HepG2 (cell line): ENCODE measurements at regions not wholly inside any gene's neighbourhood (a gene's known extent, or its start where the extent isn't known, plus 50 kb on each side); places are given as distances from the start of the nearest gene placed in this dataset.

ENCODE experiments used
- ATAC-seq: fragments of 200-7000 bp; cut with Tn5 transposase; 3 replicates; pipeline ENCODE4 v1.9.1; 2020; ENCODE audit warnings: mild to moderate bottlenecking, moderate library complexity
- BruUV-seq: library from RNA; stranded (reverse); fragments of 400-500 nt; replicated peaks from 2 replicates; lab custom pipeline; 2021; lab: Mats Ljungman, UMichigan
- CTCF ChIA-PET: fragments of 300-600 bp; formaldehyde crosslinking; extraction: SDS; loops from one replicate; lab custom pipeline; 2021; ENCODE audit warnings: low total read pairs, inconsistent platforms, low intra/inter-chr PET ratio; lab: Yijun Ruan, JAX
- POLR2A ChIA-PET: fragments of 350-600 bp; sonication (Branson Sonifier 250); formaldehyde crosslinking; loops from one replicate; lab custom pipeline; 2020; ENCODE audit warnings: antibody characterized with exemption, inconsistent platforms; lab: Yijun Ruan, JAX
- DNase-seq: peaks from one replicate; pipeline ENCODE4 v3.0.0-alpha.2; 2015; ENCODE audit warnings: low spot score
- FAIRE-seq: peaks from 3 replicates; lab custom pipeline; 2011; peaks lifted over from hg19 to GRCh38; lab: Jason Lieb, UNC
- H2AFZ ChIP-seq: one replicate; pipeline ENCODE4 v1.6.1; 2011; ENCODE audit warnings: low read length, inconsistent platforms
- H3K27ac ChIP-seq: fragments of 300-600 bp; 3 replicates; pipeline ENCODE4 v1.8.0; 2011; ENCODE audit warnings: mixed run types, mild to moderate bottlenecking, mixed read lengths, low read length, inconsistent platforms; ENCODE audit not compliant: insufficient read depth; ENCODE audit errors: extremely low read length
- H3K27me3 ChIP-seq, 2 experiments: fragments of 200-600 bp in 1 of 2; 2 replicates in 1 of 2; 3 replicates in 1 of 2; pipeline versions ENCODE4 v1.6.0 to v1.8.0; 2011; ENCODE audit warnings: low read length in 2 of 2, mild to moderate bottlenecking in 2 of 2, moderate library complexity in 2 of 2, inconsistent platforms in 1 of 2; ENCODE audit not compliant: insufficient read depth in 2 of 2, control insufficient read depth in 1 of 2
- H3K36me3 ChIP-seq, 2 experiments: fragments of 200-600 bp in 1 of 2; replicated peaks in 1 of 2; 2 replicates in 1 of 2; 3 replicates in 1 of 2; pipeline versions ENCODE4 v1.5.1 to v1.8.0; 2011; ENCODE audit warnings: low read length in 2 of 2, inconsistent platforms in 1 of 2; ENCODE audit not compliant: insufficient read depth in 2 of 2, control insufficient read depth in 1 of 2
- H3K4me1 ChIP-seq: 2 replicates; pipeline ENCODE4 v1.5.1; 2012; ENCODE audit warnings: low read length, inconsistent platforms; ENCODE audit not compliant: insufficient read depth
- H3K4me2 ChIP-seq: 2 replicates; pipeline ENCODE4 v1.6.0; 2011; ENCODE audit warnings: low read depth, low read length, inconsistent platforms
- H3K4me3 ChIP-seq, 3 experiments: fragments of 200-600 bp in 1 of 3; sonication (generic), shearing (Covaris generic) in 1 of 3; replicated peaks in 1 of 3; 2 replicates each; pipeline ENCODE4 v1.5.1; 2011 to 2016; ENCODE audit warnings: low read length in 3 of 3, inconsistent platforms in 2 of 3, low read depth in 2 of 3, mild to moderate bottlenecking in 2 of 3, control low read depth in 1 of 3, mixed read lengths in 1 of 3; ENCODE audit not compliant: insufficient read depth in 1 of 3
- H3K79me2 ChIP-seq: one replicate; pipeline ENCODE4 v1.6.1; 2011; ENCODE audit warnings: low read length, inconsistent platforms; ENCODE audit not compliant: insufficient read depth
- H3K9ac ChIP-seq: 2 replicates; pipeline ENCODE4 v1.6.0; 2011; ENCODE audit warnings: mild to moderate bottlenecking, low read depth, low read length, inconsistent platforms; ENCODE audit not compliant: insufficient read depth
- H3K9me3 ChIP-seq: 2 replicates; pipeline ENCODE4 v1.5.1; 2012; ENCODE audit warnings: mild to moderate bottlenecking, low read length
- H4K20me1 ChIP-seq: 2 replicates; pipeline ENCODE4 v1.6.0; 2011; ENCODE audit warnings: inconsistent platforms, mild to moderate bottlenecking, low read length, moderate library complexity; ENCODE audit not compliant: insufficient read depth
- AHR ChIP-seq: IDR thresholded peaks from 2 replicates; pipeline ENCODE4 v1.6.1; 2018; ENCODE audit warnings: missing genetic modification reagents, missing compliant biosample characterization
- ATAD3A ChIP-seq: sonication (generic); formaldehyde crosslinking; IDR thresholded peaks from 2 replicates; pipeline ENCODE4 v1.4.0; 2020; ENCODE audit warnings: missing genetic modification reagents
- ATF7-NPFF ChIP-seq: sonication (generic); formaldehyde crosslinking; IDR thresholded peaks from 2 replicates; pipeline ENCODE4 v1.8.1; 2023; ENCODE audit warnings: mild to moderate bottlenecking, low read depth, missing genetic modification reagents, moderate library complexity
- BCL6 ChIP-seq: IDR thresholded peaks from 2 replicates; pipeline ENCODE4 v1.6.1; 2016; ENCODE audit warnings: missing genetic modification reagents, missing compliant biosample characterization
- EP300 ChIP-seq, 3 experiments: sonication (generic) in 1 of 3; formaldehyde crosslinking in 1 of 3; IDR thresholded peaks; 2 replicates each; pipeline versions ENCODE4 v1.5.1 to v1.6.1; 2011 to 2020; ENCODE audit warnings: low read depth in 2 of 3, low read length in 2 of 3, borderline replicate concordance in 1 of 3, improper control_type of control experiment in 1 of 3, mild to moderate bottlenecking in 1 of 3, missing genetic modification reagents in 1 of 3, moderate library complexity in 1 of 3
- HMG20A ChIP-seq: IDR thresholded peaks from 2 replicates; pipeline ENCODE4 v1.6.1; 2016; ENCODE audit warnings: borderline replicate concordance
- HOXA3 ChIP-seq: sonication (generic); formaldehyde crosslinking; IDR thresholded peaks from 2 replicates; pipeline ENCODE4 v1.5.0; 2020; ENCODE audit warnings: missing genetic modification reagents
- MIER2 ChIP-seq: IDR thresholded peaks from 2 replicates; pipeline ENCODE4 v1.6.1; 2016; ENCODE audit warnings: missing biosample characterization, missing genetic modification reagents
- MXD4 ChIP-seq: IDR thresholded peaks from 2 replicates; pipeline ENCODE4 v1.6.1; 2016; ENCODE audit warnings: mild to moderate bottlenecking, missing biosample characterization, missing genetic modification reagents
- NPAS2 ChIP-seq: sonication (generic); formaldehyde crosslinking; IDR thresholded peaks from 2 replicates; pipeline ENCODE4 v1.8.0; 2022; ENCODE audit warnings: mild to moderate bottlenecking, missing genetic modification reagents, borderline replicate concordance
- REPIN1 ChIP-seq: sonication (generic); formaldehyde crosslinking; IDR thresholded peaks from 2 replicates; pipeline ENCODE4 v1.8.0; 2022; ENCODE audit warnings: missing genetic modification reagents, low read depth, mild to moderate bottlenecking, borderline replicate concordance
- STAT5B ChIP-seq: sonication (generic); formaldehyde crosslinking; IDR thresholded peaks from 2 replicates; pipeline ENCODE4 v1.4.0; 2020; ENCODE audit warnings: missing genetic modification reagents
- TBP ChIP-seq: sonication (generic); formaldehyde crosslinking; IDR thresholded peaks from 2 replicates; pipeline ENCODE4 v1.5.0; 2020; ENCODE audit warnings: missing genetic modification reagents
- ZNF329 ChIP-seq: sonication (generic); formaldehyde crosslinking; IDR thresholded peaks from 2 replicates; pipeline ENCODE4 v1.9.0; 2021; ENCODE audit warnings: low read depth, mild to moderate bottlenecking, missing genetic modification reagents
- ZNF354B ChIP-seq: sonication (generic); formaldehyde crosslinking; IDR thresholded peaks from 2 replicates; pipeline ENCODE4 v1.8.0; 2022; ENCODE audit warnings: mild to moderate bottlenecking, missing genetic modification reagents
- ZNF460 ChIP-seq: sonication (generic); formaldehyde crosslinking; IDR thresholded peaks from 2 replicates; pipeline ENCODE4 v1.5.1; 2020; ENCODE audit warnings: missing genetic modification reagents, mild to moderate bottlenecking, borderline replicate concordance
- ZNF782 ChIP-seq: sonication (generic); formaldehyde crosslinking; IDR thresholded peaks from 2 replicates; pipeline ENCODE4 v1.4.0; 2020; ENCODE audit warnings: missing genetic modification reagents, mild to moderate bottlenecking, borderline replicate concordance
- ZSCAN12 ChIP-seq: sonication (generic); formaldehyde crosslinking; IDR thresholded peaks from 2 replicates; pipeline ENCODE4 v1.9.0; 2021; ENCODE audit warnings: mild to moderate bottlenecking, missing genetic modification reagents
- WGBS: methylation state at CpG from one replicate; pipeline ENCODE4 v1.1.6; 2017; ENCODE audit warnings: low lambda C conversion rate; 5-methylcytosine and 5-hydroxymethylcytosine counted together
- in situ Hi-C: cut with HindIII; loops from 2 replicates; pipeline ENCODE4 v1.10.0; 2017; ENCODE audit warnings: low pct_unique_long_range_greater_than_20kb; ENCODE audit not compliant: extremely low pct_ligation_motif_present
- intact Hi-C: fragments of 100-400 bp; cut with micrococcal nuclease; formaldehyde crosslinking; loops from one replicate; pipeline ENCODE4 v1.10.0; 2022; ENCODE audit not compliant: unreplicated experiment
- TF ChIP-seq, protein P1 (sequence below), 2 experiments: fragments of 450-650 bp in 1 of 2; sonication (generic) in 1 of 2; formaldehyde crosslinking; IDR thresholded peaks; 2 replicates each; pipeline versions ENCODE4 v1.5.0 to v1.8.0; 2020 to 2022; ENCODE audit warnings: mild to moderate bottlenecking in 1 of 2, missing genetic modification reagents in 1 of 2
- TF ChIP-seq, protein P2 (sequence below): IDR thresholded peaks from 2 replicates; pipeline ENCODE4 v1.6.1; 2016; ENCODE audit warnings: low read depth, control low read depth
- TF ChIP-seq, protein P3 (sequence below): sonication (generic); formaldehyde crosslinking; IDR thresholded peaks from 2 replicates; pipeline ENCODE4 v1.4.0; 2020; ENCODE audit warnings: mild to moderate bottlenecking, missing genetic modification reagents
- TF ChIP-seq, protein P4 (sequence below): sonication (generic); formaldehyde crosslinking; IDR thresholded peaks from 2 replicates; pipeline ENCODE4 v1.8.1; 2023; ENCODE audit warnings: mild to moderate bottlenecking, missing genetic modification reagents

DNA sequence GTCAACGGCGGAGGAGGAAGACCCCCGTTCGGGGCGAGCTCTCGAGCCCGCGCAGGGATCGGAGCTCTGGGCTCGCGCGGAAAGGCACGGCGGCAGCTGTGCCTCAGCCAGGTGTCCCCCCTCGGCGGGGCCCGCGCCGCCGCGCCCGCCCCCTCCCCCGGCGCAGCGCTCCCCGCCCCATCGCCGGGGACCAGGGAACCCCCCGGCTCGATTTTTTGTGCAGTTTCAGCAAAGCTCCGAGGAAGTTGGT lies 110.0 kb downstream of the KCNRG start:
- Histone ChIP-seq H3K4me1 (peaks cover 32% of the 10 kb centered on the region), H3K27ac (peak overlapping the region; percentile 98), H4K20me1 (no peaks in the 10 kb centered on the region), H3K27me3 (peaks cover 3 to 17% of the 10 kb centered on the region in 2 experiments; a peak in 2 of 5 replicates), H3K9ac (peak overlapping the region; percentile 96), H3K36me3 (peaks cover 0 to 7% of the 10 kb centered on the region in 2 experiments; a peak in 2 of 5 replicates), H3K4me3 (peak overlapping the region; percentile 67 to 95 (median 86)), H3K4me2 (peak overlapping the region; percentile 71), H2AFZ (no peak overlapping the region), H3K79me2 (peaks cover 29% of the 10 kb centered on the region), H3K9me3 (no peaks in the 10 kb centered on the region)
- intact Hi-C loops (loop anchor here (2.0 to 10.0 kb wide), 3 partner anchors 42 to 120 kb away; no protein-coding TSS in a partner anchor), in situ Hi-C loops (no loop called here)
- CTCF ChIA-PET: no interaction called here
- no peak for FAIRE-seq
- 0% methylated on average over 9 of the region's 31 CpGs for WGBS
- POLR2A ChIA-PET: interaction anchor here (0.7 to 5.7 kb wide), 15 partner anchors 11 to 434 kb away, joined by 3 to 74 read pairs (median 3); partner anchors contain the start of genes EBPL and TRIM13
- ATAC-seq: peak; percentile 10
- BruUV-seq: no TSS peak
- no peak for DNase-seq
- TF ChIP-seq ATF7-NPFF (CRISPR knock-in tag) (no peak), EP300 (IDR thresholded peaks at IDR 0.05; ENCODE audit: low read depth in 2 of 2, low read length in 2 of 2) (no peak), EP300 (CRISPR knock-in tag; IDR thresholded peaks at IDR 0.05; ENCODE audit: borderline replicate concordance) (no peak), ZNF329 (CRISPR knock-in tag) (no peak), MIER2 (CRISPR knock-in tag) (no peak), ZNF354B (CRISPR knock-in tag) (no peak), ZNF460 (no peak), AHR (CRISPR knock-in tag) (no peak), ZSCAN12 (no peak), HOXA3 (CRISPR knock-in tag) (no peak), NPAS2 (CRISPR knock-in tag) (no peak), HMG20A (CRISPR knock-in tag) (no peak), ATAD3A (CRISPR knock-in tag) (no peak), BCL6 (peak; percentile 35), REPIN1 (CRISPR knock-in tag) (no peak), MXD4 (no peak), TBP (CRISPR knock-in tag) (no peak), ZNF782 (CRISPR knock-in tag) (no peak), STAT5B (CRISPR knock-in tag) (no peak)
- TF ChIP-seq, protein P1, sequence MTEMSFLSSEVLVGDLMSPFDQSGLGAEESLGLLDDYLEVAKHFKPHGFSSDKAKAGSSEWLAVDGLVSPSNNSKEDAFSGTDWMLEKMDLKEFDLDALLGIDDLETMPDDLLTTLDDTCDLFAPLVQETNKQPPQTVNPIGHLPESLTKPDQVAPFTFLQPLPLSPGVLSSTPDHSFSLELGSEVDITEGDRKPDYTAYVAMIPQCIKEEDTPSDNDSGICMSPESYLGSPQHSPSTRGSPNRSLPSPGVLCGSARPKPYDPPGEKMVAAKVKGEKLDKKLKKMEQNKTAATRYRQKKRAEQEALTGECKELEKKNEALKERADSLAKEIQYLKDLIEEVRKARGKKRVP (CRISPR knock-in tag; IDR thresholded peaks at IDR 0.05): 0 out of 4 replicates have a peak, but pooled peaks of 1 of the 2 experiments have one; percentile 17
- TF ChIP-seq, protein P2, sequence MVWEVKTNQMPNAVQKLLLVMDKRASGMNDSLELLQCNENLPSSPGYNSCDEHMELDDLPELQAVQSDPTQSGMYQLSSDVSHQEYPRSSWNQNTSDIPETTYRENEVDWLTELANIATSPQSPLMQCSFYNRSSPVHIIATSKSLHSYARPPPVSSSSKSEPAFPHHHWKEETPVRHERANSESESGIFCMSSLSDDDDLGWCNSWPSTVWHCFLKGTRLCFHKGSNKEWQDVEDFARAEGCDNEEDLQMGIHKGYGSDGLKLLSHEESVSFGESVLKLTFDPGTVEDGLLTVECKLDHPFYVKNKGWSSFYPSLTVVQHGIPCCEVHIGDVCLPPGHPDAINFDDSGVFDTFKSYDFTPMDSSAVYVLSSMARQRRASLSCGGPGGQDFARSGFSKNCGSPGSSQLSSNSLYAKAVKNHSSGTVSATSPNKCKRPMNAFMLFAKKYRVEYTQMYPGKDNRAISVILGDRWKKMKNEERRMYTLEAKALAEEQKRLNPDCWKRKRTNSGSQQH: 0 out of 2 replicates have a peak, but pooled peaks have one; percentile 17
- TF ChIP-seq, protein P3, sequence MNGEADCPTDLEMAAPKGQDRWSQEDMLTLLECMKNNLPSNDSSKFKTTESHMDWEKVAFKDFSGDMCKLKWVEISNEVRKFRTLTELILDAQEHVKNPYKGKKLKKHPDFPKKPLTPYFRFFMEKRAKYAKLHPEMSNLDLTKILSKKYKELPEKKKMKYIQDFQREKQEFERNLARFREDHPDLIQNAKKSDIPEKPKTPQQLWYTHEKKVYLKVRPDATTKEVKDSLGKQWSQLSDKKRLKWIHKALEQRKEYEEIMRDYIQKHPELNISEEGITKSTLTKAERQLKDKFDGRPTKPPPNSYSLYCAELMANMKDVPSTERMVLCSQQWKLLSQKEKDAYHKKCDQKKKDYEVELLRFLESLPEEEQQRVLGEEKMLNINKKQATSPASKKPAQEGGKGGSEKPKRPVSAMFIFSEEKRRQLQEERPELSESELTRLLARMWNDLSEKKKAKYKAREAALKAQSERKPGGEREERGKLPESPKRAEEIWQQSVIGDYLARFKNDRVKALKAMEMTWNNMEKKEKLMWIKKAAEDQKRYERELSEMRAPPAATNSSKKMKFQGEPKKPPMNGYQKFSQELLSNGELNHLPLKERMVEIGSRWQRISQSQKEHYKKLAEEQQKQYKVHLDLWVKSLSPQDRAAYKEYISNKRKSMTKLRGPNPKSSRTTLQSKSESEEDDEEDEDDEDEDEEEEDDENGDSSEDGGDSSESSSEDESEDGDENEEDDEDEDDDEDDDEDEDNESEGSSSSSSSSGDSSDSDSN (CRISPR knock-in tag): no peak
- TF ChIP-seq, protein P4, sequence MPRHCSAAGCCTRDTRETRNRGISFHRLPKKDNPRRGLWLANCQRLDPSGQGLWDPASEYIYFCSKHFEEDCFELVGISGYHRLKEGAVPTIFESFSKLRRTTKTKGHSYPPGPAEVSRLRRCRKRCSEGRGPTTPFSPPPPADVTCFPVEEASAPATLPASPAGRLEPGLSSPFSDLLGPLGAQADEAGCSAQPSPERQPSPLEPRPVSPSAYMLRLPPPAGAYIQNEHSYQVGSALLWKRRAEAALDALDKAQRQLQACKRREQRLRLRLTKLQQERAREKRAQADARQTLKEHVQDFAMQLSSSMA: no peak
